ENCODE measurements at regions not wholly inside any gene's neighbourhood (a gene's known extent, or its start where the extent isn't known, plus 50 kb on each side); places are given as distances from the start of the nearest gene placed in this dataset.

GRCh38 chr4:18536428-18536827 lies 514.9 kb upstream of the LCORL start:
- no peak overlapping the region for H3K4me3 ChIP-seq
- no peak overlapping the region for H3K27ac ChIP-seq
- no peaks in the 10 kb centered on the region for H3K9me3 ChIP-seq
- WGBS, 2 donors (ENCODE audit: low coverage in 1 of 2), result 49% methylated on average over 2 of the region's 2 CpGs; no CpG with 5 or more reads in 1 of the 2 donors
- H3K4me1 ChIP-seq, result no peaks in the 10 kb centered on the region
- no peak for ATAC-seq
- H3K36me3 ChIP-seq, result no peaks in the 10 kb centered on the region
- peaks cover 6% of the 10 kb centered on the region for H3K27me3 ChIP-seq
- TF ChIP-seq POLR2AphosphoS5 (IDR thresholded peaks at IDR 0.05) (no peak), CTCF (IDR thresholded peaks at IDR 0.05) (no peak), EP300 (IDR thresholded peaks at IDR 0.05) (no peak), POLR2A (IDR thresholded peaks at IDR 0.05) (no peak)

- ATAC-seq, result no peak
- Histone ChIP-seq H3K4me3 (no peak overlapping the region), H3K9me3 (no peaks in the 10 kb centered on the region), H3K27ac (no peak overlapping the region), H3K36me3 (no peaks in the 10 kb centered on the region), H3K27me3 (peaks cover 6% of the 10 kb centered on the region), H3K4me1 (no peaks in the 10 kb centered on the region)
- TF ChIP-seq POLR2AphosphoS5 (IDR thresholded peaks at IDR 0.05) (no peak), EP300 (IDR thresholded peaks at IDR 0.05) (no peak), POLR2A (IDR thresholded peaks at IDR 0.05) (no peak), CTCF (IDR thresholded peaks at IDR 0.05) (no peak)
Observed at GRCh38 chr4:18535948-18536347, 514.4 kb upstream of the LCORL start.

- Histone ChIP-seq H3K27ac (no peak overlapping the region), H3K9me3 (no peaks in the 10 kb centered on the region), H3K4me3 (no peak overlapping the region), H3K36me3 (no peaks in the 10 kb centered on the region), H3K27me3 (peaks cover 6% of the 10 kb centered on the region), H3K4me1 (no peaks in the 10 kb centered on the region)
- no peak for ATAC-seq
- no peak for TF ChIP-seq POLR2A (IDR thresholded peaks at IDR 0.05)
- no peak for TF ChIP-seq CTCF (IDR thresholded peaks at IDR 0.05)
- TF ChIP-seq POLR2AphosphoS5 (IDR thresholded peaks at IDR 0.05), result no peak
- TF ChIP-seq EP300 (IDR thresholded peaks at IDR 0.05), result no peak
- WGBS, 2 donors (ENCODE audit: low coverage in 1 of 2), result 32 to 39% methylated on average over 3 of the region's 3 CpGs
Observed at GRCh38 chr4:18533262-18533775, 511.8 kb upstream of the LCORL start.

GRCh38 chr4:18531731-18532130 lies 510.2 kb upstream of the LCORL start:
- H3K27me3 ChIP-seq, result peaks cover 4% of the 10 kb centered on the region
- H3K36me3 ChIP-seq, result no peaks in the 10 kb centered on the region
- 69 to 84% methylated on average over 4 of the region's 4 CpGs for WGBS, 2 donors (ENCODE audit: low coverage in 1 of 2)
- H3K4me1 ChIP-seq, result no peaks in the 10 kb centered on the region
- H3K4me3 ChIP-seq, result no peak overlapping the region
- no peak for ATAC-seq
- H3K9me3 ChIP-seq, result no peaks in the 10 kb centered on the region
- H3K27ac ChIP-seq, result no peak overlapping the region
- TF ChIP-seq POLR2AphosphoS5 (IDR thresholded peaks at IDR 0.05) (no peak), POLR2A (IDR thresholded peaks at IDR 0.05) (no peak), CTCF (IDR thresholded peaks at IDR 0.05) (no peak)

- no peaks in the 10 kb centered on the region for H3K36me3 ChIP-seq
- H3K4me3 ChIP-seq, result no peak overlapping the region
- no peaks in the 10 kb centered on the region for H3K27me3 ChIP-seq
- no peaks in the 10 kb centered on the region for H3K9me3 ChIP-seq
- ATAC-seq, result no peak
- no peak overlapping the region for H3K27ac ChIP-seq
- H3K4me1 ChIP-seq, result no peaks in the 10 kb centered on the region
- TF ChIP-seq POLR2AphosphoS5 (IDR thresholded peaks at IDR 0.05) (no peak), POLR2A (IDR thresholded peaks at IDR 0.05) (no peak), EP300 (IDR thresholded peaks at IDR 0.05) (no peak), CTCF (IDR thresholded peaks at IDR 0.05) (no peak)
Observed at GRCh38 chr4:18529482-18529881, 507.9 kb upstream of the LCORL start.
